IPS-NIHi7 (cell line): ENCODE measurements at regions not wholly inside any gene's neighbourhood (a gene's known extent, or its start where the extent isn't known, plus 50 kb on each side); places are given as distances from the start of the nearest gene placed in this dataset.

ENCODE experiments used
- DNase-seq: peaks from one replicate; pipeline ENCODE4 v3.0.0; 2012; ENCODE audit warnings: mixed read lengths; ENCODE audit errors: extremely low spot score

DNA sequence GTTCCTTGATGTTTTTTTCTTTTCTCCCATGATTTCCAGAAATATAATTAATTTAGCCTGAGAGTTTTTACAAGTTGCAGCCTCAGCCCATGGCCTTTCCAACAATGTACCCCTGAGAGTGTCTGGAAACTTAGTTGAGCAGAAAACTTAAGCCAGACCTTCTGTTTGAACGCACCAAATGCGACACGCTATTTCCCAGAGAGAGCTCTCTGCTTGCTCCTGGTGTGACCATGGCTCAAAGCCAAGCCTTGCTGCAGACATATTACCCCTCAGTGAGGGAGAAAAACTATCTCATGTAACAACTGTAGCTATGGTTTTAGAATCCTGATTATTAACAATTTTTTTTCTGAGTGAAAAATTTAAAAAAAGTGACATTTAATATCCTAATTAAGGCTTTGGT, 1204.5 kb upstream of the SLC10A2 start:
- DNase-seq = no peak

- no peak for DNase-seq
These were observed 1201.1 kb upstream of the SLC10A2 start for GRCh38 chr13:104267206-104267811.

- no peak for DNase-seq
These were observed 1190.5 kb upstream of the SLC10A2 start for GRCh38 chr13:104256701-104257100.

DNA sequence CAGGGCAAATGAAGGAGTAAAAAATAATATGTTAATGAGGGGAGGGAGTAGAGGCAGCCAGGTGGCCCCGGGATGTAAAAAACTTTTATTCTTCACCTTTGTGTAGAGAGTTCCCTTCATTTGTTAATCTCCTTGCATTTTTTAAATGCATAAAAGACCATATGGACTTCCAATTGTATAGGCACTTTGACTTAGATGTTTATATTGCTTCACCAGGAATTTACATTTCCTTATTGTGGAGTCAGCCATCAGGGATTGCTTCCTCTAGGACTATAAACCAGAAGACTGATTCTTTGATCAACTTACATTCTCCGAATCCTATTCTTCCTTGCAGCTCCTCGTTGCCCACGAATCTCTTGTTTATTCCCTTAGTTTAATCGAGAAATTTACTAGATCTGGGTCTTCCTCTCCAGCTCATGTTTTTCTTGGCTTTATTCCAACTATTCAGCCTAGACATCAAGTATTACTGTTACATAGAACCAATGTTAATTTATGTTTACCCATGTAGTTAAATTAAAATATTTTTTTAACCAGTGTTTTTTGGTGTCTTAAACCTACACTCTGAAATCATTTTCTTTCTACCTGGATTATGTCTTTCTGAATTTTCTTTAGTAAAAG, 1187.0 kb upstream of the SLC10A2 start:
- DNase-seq = no peak

DNA sequence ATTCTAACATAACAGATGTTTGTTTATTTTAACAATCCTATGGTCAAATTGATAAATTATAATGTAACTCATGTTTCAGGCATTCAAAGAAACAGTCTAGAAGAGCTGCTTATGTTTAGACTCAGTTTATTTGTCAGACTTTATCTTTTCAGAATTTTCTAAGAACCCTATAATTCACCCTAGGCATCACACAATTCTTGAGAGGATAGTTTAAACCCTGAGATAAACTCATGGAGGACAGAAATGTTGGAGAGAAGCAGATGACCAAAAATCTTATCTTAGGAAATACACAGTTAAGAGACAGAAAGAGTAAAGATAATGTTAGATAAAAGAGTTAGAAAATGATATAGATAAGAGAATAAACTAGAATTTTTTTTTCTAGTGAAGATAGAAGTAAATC, 1185.7 kb upstream of the SLC10A2 start:
- DNase-seq = no peak

GRCh38 chr13:104246955-104247354, 1180.7 kb upstream of the SLC10A2 start:
- no peak for DNase-seq

- DNase-seq = no peak
These were observed 1140.3 kb upstream of the SLC10A2 start for GRCh38 chr13:104206450-104207044.

DNA sequence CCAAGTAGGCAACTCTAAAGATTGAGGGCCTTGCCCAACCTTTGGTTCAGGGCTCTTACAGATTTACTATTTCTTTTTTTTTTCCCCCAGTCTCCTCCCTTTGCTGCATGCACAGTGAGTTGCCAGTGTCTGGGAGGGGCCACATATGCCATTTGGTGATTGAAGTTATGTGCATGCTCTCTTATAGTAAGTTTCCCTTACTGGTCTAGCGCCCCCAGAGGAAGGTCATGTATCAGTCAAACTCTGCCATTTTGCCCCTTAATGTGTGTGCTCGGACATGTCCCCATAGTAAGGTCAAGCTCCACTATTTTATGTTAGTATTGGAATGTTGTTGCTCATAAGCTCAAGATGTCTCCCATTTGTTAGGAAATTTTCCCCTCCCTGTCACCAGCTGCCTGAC, 1138.0 kb upstream of the SLC10A2 start:
- DNase-seq = no peak

- no peak for DNase-seq
These were observed 1132.6 kb upstream of the SLC10A2 start for GRCh38 chr13:104198801-104199200.

- no peak for DNase-seq
These were observed 1130.4 kb upstream of the SLC10A2 start for GRCh38 chr13:104196611-104197010.

DNA sequence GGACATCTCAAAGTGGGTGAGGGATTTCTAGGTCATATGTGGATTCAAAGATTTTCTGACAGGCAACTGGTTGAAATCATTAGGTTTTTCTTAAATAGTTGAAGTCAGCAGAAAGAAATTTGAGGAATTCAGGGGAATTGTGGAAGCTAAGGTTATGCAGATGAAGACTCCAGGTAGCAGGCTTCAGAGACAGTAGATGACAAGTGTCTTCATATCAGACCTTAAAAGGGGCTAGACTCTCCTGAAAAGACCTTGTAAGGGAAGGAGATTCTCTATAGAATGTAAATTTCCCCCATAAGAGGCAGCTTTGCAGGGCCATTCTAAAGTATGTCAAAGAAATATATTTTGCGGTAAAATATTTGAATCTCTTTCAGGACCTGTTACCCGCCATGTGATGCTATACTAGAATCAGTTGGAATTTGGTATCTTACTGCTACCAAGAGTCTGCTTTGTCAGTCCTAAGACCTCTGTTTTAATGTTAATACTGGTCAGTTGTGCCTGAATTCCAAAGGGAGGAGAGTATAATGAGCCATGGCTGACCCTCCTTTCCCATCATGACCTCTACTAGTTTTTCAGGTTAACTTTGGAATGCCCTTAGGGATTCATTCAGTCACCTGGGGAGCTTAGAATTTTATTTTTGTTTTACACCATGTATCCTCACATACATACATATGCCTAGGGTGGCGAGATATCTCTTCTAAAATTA, 1115.5 kb upstream of the SLC10A2 start:
- DNase-seq = no peak

GRCh38 chr13:104170980-104171555, 1104.9 kb upstream of the SLC10A2 start:
- no peak for DNase-seq

GRCh38 chr13:104163866-104164630, 1097.8 kb upstream of the SLC10A2 start:
- DNase-seq = no peak

- DNase-seq = no peak
These were observed 1094.3 kb upstream of the SLC10A2 start for GRCh38 chr13:104160536-104160935.

DNA sequence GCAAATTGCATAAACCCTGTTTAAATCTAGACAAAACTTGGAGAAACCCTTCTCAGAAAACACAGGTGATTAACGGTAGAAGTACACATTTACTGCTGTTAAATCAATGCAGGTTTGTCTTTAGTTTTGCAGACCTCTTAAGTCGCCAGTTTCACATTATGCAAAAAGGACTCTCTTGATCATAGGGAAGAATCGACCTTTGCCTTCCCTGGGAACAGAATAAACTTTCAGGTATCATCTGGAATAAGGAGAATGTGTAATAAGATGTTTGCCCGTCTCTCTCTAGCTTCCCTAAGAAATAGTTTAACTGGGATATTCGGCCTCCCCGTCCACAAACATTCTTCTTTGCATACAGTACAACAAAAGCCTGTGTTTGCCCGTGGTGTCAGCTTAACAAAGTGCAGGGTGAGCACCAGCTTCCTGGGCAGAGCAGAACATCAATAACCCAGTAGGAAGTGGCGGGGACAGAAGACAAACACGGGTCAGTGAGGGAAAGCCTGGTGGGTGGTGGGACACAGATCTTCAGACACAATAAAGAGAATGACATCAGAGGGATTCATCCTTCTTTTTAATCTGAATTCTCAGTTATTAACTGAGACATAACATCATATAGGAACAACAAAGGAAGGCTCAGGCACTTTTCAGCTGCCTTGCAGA, 1077.7 kb upstream of the SLC10A2 start:
- peak; percentile 11 for DNase-seq

GRCh38 chr13:104140552-104140951, 1074.3 kb upstream of the SLC10A2 start:
- no peak for DNase-seq

GRCh38 chr13:104137416-104137815, 1071.2 kb upstream of the SLC10A2 start:
- no peak for DNase-seq

DNA sequence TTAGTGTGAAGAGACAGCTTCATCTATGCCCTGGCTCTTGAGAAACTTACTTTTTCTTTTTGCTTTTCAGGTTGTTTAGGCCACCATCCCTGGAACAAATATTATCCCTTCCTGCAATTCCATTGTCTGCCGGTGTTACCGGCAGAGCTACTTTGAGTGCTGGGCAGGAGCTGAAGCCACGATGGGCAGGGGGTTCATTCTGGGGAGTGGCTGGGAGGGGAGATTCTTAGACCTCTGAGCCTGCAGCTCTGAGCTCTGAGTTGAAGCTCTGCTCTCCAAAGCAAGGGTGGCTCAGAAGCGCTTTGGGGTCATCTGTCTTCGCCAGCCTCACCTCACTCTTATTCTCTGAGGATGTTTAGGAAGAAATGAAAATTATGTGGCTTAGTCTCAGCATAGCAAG, 1066.6 kb upstream of the SLC10A2 start:
- no peak for DNase-seq

DNA sequence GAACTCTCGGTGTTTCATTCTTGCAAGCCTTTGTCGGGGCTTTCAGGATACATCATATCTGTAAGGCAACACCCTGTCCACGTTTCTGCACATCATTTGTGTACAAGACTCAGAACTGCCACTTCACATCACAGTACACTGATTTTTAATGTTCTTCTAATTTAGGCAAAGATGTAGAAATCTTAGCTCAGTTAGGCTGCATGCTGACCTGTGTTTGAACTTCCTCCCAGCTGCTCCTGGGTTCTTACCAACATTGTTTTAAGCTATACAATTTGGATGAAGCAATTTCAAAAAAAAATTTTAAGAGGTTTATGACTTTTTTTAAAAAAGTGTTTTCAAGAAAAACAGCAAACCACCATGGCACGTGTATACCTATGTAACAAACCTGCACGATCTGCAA, 1047.9 kb upstream of the SLC10A2 start:
- DNase-seq = no peak

- DNase-seq = no peak
These were observed 1044.8 kb upstream of the SLC10A2 start for GRCh38 chr13:104111031-104111430.

GRCh38 chr13:104106705-104107393, 1040.6 kb upstream of the SLC10A2 start:
- peak; percentile 25 for DNase-seq
